ENCODE measurements at regions not wholly inside any gene's neighbourhood (a gene's known extent, or its start where the extent isn't known, plus 50 kb on each side); places are given as distances from the start of the nearest gene placed in this dataset.
"Not testable (repeated sequence)": the region's sequence is repeated elsewhere in the genome, so short reads cannot be mapped to it uniquely, and the experiment has no call there.

- not testable (repeated sequence) for TF ChIP-seq EZH2 (IDR thresholded peaks at IDR 0.05; ENCODE audit: borderline replicate concordance, insufficient read depth, low read length, poor library complexity, severe bottlenecking); CTCF (IDR thresholded peaks at IDR 0.05; ENCODE audit: poor library complexity, severe bottlenecking); SMC3 (conservative IDR thresholded peaks at IDR 0.05; ENCODE audit: poor library complexity)
Measured at GRCh38 chr16:29270923-29271322, 135.6 kb downstream of the NPIPB11 start.
